ENCODE measurements at regions not wholly inside any gene's neighbourhood (a gene's known extent, or its start where the extent isn't known, plus 50 kb on each side); places are given as distances from the start of the nearest gene placed in this dataset.

GRCh38 chr9:32716425-32716824 lies 66.9 kb upstream of the TMEM215 start:
- H3K27me3 ChIP-seq, result no peaks in the 10 kb centered on the region
- no peak overlapping the region for H3K27ac ChIP-seq
- TF ChIP-seq CTCF (IDR thresholded peaks at IDR 0.05) (no peak), POLR2A (IDR thresholded peaks at IDR 0.05) (no peak), EP300 (IDR thresholded peaks at IDR 0.05) (no peak)
- H3K9me3 ChIP-seq, result no peaks in the 10 kb centered on the region
- H3K4me1 ChIP-seq, result no peaks in the 10 kb centered on the region
- no peaks in the 10 kb centered on the region for H3K36me3 ChIP-seq
- H3K4me3 ChIP-seq, result no peak overlapping the region
- DNase-seq (ENCODE audit: low spot score in 2 of 2), result no peak
- 67 to 72% methylated on average over 1 of the region's 1 CpG for WGBS, 2 donors

GRCh38 chr9:32716955-32717543 lies 66.3 kb upstream of the TMEM215 start:
- TF ChIP-seq POLR2A (IDR thresholded peaks at IDR 0.05) (no peak), EP300 (IDR thresholded peaks at IDR 0.05) (no peak), CTCF (IDR thresholded peaks at IDR 0.05) (no peak)
- Histone ChIP-seq H3K27me3 (no peaks in the 10 kb centered on the region), H3K4me3 (no peak overlapping the region), H3K4me1 (no peaks in the 10 kb centered on the region), H3K9me3 (no peaks in the 10 kb centered on the region), H3K36me3 (no peaks in the 10 kb centered on the region), H3K27ac (no peak overlapping the region)
- WGBS, 2 donors, result 35 to 54% methylated on average over 4 of the region's 4 CpGs
- no peak for DNase-seq (ENCODE audit: low spot score in 2 of 2)

GRCh38 chr9:32722704-32723103 lies 60.6 kb upstream of the TMEM215 start:
- H3K4me3 ChIP-seq, result no peak overlapping the region
- H3K36me3 ChIP-seq, result no peaks in the 10 kb centered on the region
- DNase-seq (ENCODE audit: low spot score in 2 of 2), result no peak
- 40 to 44% methylated on average over 7 of the region's 7 CpGs for WGBS, 2 donors
- H3K27ac ChIP-seq, result peak overlapping the region in 1 of 4 donors; percentile 19
- peaks cover 0 to 3% (median 0%) of the 10 kb centered on the region in 4 donors for H3K9me3 ChIP-seq
- no peak for TF ChIP-seq CTCF (IDR thresholded peaks at IDR 0.05)
- no peak for TF ChIP-seq EP300 (IDR thresholded peaks at IDR 0.05)
- TF ChIP-seq POLR2A (IDR thresholded peaks at IDR 0.05), result no peak
- H3K4me1 ChIP-seq, result peaks cover 0 to 8% (median 0%) of the 10 kb centered on the region in 4 donors
- H3K27me3 ChIP-seq, result no peaks in the 10 kb centered on the region

GRCh38 chr9:32723789-32724325 lies 59.5 kb upstream of the TMEM215 start:
- peak overlapping the region in 2 of 4 donors; percentile 19 to 21 for H3K27ac ChIP-seq
- no peaks in the 10 kb centered on the region for H3K36me3 ChIP-seq
- H3K9me3 ChIP-seq, result peaks cover 0 to 5% (median 0%) of the 10 kb centered on the region in 4 donors
- H3K4me3 ChIP-seq, result no peak overlapping the region
- 26 to 46% methylated on average over 5 of the region's 5 CpGs for WGBS, 2 donors
- H3K27me3 ChIP-seq, result no peaks in the 10 kb centered on the region
- peaks cover 0 to 8% (median 0%) of the 10 kb centered on the region in 4 donors for H3K4me1 ChIP-seq
- no peak for DNase-seq (ENCODE audit: low spot score in 2 of 2)
- TF ChIP-seq CTCF (IDR thresholded peaks at IDR 0.05) (no peak), POLR2A (IDR thresholded peaks at IDR 0.05) (no peak), EP300 (IDR thresholded peaks at IDR 0.05) (no peak)

GRCh38 chr9:32725066-32725860 lies 58.1 kb upstream of the TMEM215 start:
- TF ChIP-seq POLR2A (IDR thresholded peaks at IDR 0.05), result no peak
- no peak for TF ChIP-seq CTCF (IDR thresholded peaks at IDR 0.05)
- no peak for TF ChIP-seq EP300 (IDR thresholded peaks at IDR 0.05)
- WGBS, 2 donors, result 80 to 85% methylated on average over 7 of the region's 7 CpGs

More at GRCh38 chr9:32725066-32725860, 58.1 kb upstream of the TMEM215 start:
- peaks cover 0 to 8% (median 0%) of the 10 kb centered on the region in 4 donors for H3K4me1 ChIP-seq
- H3K9me3 ChIP-seq, result peaks cover 0 to 5% (median 0%) of the 10 kb centered on the region in 4 donors
- H3K27ac ChIP-seq, result peak overlapping the region in 2 of 4 donors; percentile 19 to 21
- no peaks in the 10 kb centered on the region for H3K36me3 ChIP-seq
- no peak for DNase-seq (ENCODE audit: low spot score in 2 of 2)
- no peaks in the 10 kb centered on the region for H3K27me3 ChIP-seq
- H3K4me3 ChIP-seq, result no peak overlapping the region

Data from tibial nerve (tissue), 4 donors.